ENCODE measurements at regions not wholly inside any gene's neighbourhood (a gene's known extent, or its start where the extent isn't known, plus 50 kb on each side); places are given as distances from the start of the nearest gene placed in this dataset.

DNA sequence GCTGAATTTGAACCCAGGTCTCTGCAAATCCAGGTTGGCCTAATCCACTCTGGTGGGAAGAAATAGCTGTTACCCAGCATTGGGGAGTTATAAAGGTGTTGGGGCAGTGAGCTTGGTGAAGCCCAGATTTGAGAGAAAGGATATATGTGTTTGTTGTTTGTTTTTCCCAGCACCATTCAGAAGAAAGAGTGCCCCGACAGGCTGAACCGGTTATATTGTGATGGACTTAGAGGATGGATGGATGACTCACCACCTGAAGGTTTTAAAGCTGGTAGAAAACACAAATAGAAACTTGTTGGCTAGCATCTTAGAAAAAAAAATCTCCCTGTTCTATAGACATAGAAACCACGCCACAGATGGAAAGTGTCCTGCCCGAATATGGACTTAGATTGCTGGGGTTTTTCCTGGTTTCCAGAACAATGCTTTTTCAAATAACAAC lies 404.6 kb downstream of the MED13L start:
- Histone ChIP-seq H3K9me3 (no peaks in the 10 kb centered on the region), H3K4me3 (ENCODE audit: low read depth in 1 of 2, low read length in 1 of 2) (no peak overlapping the region), H3K4me1 (ENCODE audit: control insufficient read depth in 1 of 2, insufficient read depth in 1 of 2, low read depth in 1 of 2, low read length in 1 of 2) (no peaks in the 10 kb centered on the region), H3K27me3 (peaks cover 32% of the 10 kb centered on the region), H3K36me3 (no peaks in the 10 kb centered on the region), H3K27ac (no peak overlapping the region)
- no peak for TF ChIP-seq CTCF (IDR thresholded peaks at IDR 0.05)

GRCh38 chr12:115872212-115872611 lies 405.3 kb downstream of the MED13L start:
- no peak for TF ChIP-seq CTCF (IDR thresholded peaks at IDR 0.05)
- H3K36me3 ChIP-seq: no peaks in the 10 kb centered on the region
- no peak overlapping the region for H3K4me3 ChIP-seq (ENCODE audit: low read depth in 1 of 2, low read length in 1 of 2)
- H3K9me3 ChIP-seq: no peaks in the 10 kb centered on the region
- peaks cover 34% of the 10 kb centered on the region for H3K27me3 ChIP-seq
- H3K27ac ChIP-seq: no peak overlapping the region
- no peaks in the 10 kb centered on the region for H3K4me1 ChIP-seq (ENCODE audit: control insufficient read depth in 1 of 2, insufficient read depth in 1 of 2, low read depth in 1 of 2, low read length in 1 of 2)

GRCh38 chr12:115871714-115872113 lies 405.8 kb downstream of the MED13L start:
- H3K9me3 ChIP-seq: no peaks in the 10 kb centered on the region
- H3K4me1 ChIP-seq (ENCODE audit: control insufficient read depth in 1 of 2, insufficient read depth in 1 of 2, low read depth in 1 of 2, low read length in 1 of 2): no peaks in the 10 kb centered on the region
- peaks cover 34% of the 10 kb centered on the region for H3K27me3 ChIP-seq
- no peak for TF ChIP-seq CTCF (IDR thresholded peaks at IDR 0.05)
- no peak overlapping the region for H3K27ac ChIP-seq
- no peaks in the 10 kb centered on the region for H3K36me3 ChIP-seq
- no peak overlapping the region for H3K4me3 ChIP-seq (ENCODE audit: low read depth in 1 of 2, low read length in 1 of 2)

GRCh38 chr12:115870510-115870909 lies 407.0 kb downstream of the MED13L start:
- TF ChIP-seq CTCF (IDR thresholded peaks at IDR 0.05): no peak
- H3K27me3 ChIP-seq: peaks cover 38% of the 10 kb centered on the region
- no peaks in the 10 kb centered on the region for H3K4me1 ChIP-seq (ENCODE audit: control insufficient read depth in 1 of 2, insufficient read depth in 1 of 2, low read depth in 1 of 2, low read length in 1 of 2)
- no peak overlapping the region for H3K4me3 ChIP-seq (ENCODE audit: low read depth in 1 of 2, low read length in 1 of 2)
- H3K9me3 ChIP-seq: no peaks in the 10 kb centered on the region
- no peaks in the 10 kb centered on the region for H3K36me3 ChIP-seq
- no peak overlapping the region for H3K27ac ChIP-seq

DNA sequence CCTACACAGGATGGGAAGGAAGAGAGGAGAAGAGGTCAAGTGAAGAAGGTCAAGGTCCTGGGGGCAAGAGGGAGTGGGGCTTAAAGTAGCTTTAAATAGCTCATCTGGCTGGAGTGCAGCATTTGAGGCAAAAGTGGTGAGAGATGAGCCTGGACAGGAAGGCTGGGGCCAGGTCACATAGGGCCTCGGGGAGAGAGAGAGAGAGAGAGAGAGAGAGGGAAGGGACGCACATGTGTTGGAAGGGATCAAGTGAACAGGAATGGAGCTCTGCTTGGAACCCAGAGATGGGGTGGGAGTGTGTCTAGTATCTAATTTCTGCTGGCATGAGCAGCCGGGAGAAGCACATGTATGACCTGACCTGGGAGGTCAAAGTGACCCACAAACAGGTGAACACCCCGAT lies 407.5 kb downstream of the MED13L start:
- no peaks in the 10 kb centered on the region for H3K36me3 ChIP-seq
- no peaks in the 10 kb centered on the region for H3K9me3 ChIP-seq
- peaks cover 36% of the 10 kb centered on the region for H3K27me3 ChIP-seq
- H3K4me1 ChIP-seq (ENCODE audit: control insufficient read depth in 1 of 2, insufficient read depth in 1 of 2, low read depth in 1 of 2, low read length in 1 of 2): no peaks in the 10 kb centered on the region
- TF ChIP-seq CTCF (IDR thresholded peaks at IDR 0.05): no peak
- H3K27ac ChIP-seq: no peak overlapping the region
- H3K4me3 ChIP-seq (ENCODE audit: low read depth in 1 of 2, low read length in 1 of 2): no peak overlapping the region

DNA sequence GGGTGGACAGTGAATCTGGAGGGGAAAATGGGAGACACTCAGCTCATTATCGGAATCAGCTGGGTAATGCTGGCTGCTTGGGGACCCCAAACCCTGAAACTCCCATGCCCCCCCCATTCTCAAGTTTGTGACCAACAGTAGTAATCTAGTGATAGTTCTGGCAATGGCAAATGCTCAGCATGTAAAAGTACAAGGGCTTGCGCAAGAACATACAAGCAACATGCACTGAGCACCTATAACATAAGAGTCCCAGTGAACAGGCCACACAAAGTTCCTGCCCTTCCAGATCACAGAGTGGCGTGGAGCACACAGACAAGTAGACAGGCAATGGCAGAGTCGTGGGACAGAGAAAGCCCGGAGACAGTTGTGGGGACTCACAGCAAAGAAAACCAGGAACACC lies 407.9 kb downstream of the MED13L start:
- Histone ChIP-seq H3K27ac (no peak overlapping the region), H3K4me1 (ENCODE audit: control insufficient read depth in 1 of 2, insufficient read depth in 1 of 2, low read depth in 1 of 2, low read length in 1 of 2) (no peaks in the 10 kb centered on the region), H3K4me3 (ENCODE audit: low read depth in 1 of 2, low read length in 1 of 2) (no peak overlapping the region), H3K27me3 (peaks cover 32% of the 10 kb centered on the region), H3K9me3 (no peaks in the 10 kb centered on the region), H3K36me3 (no peaks in the 10 kb centered on the region)
- no peak for TF ChIP-seq CTCF (IDR thresholded peaks at IDR 0.05)
